PC-9 (cell line): ENCODE measurements at regions not wholly inside any gene's neighbourhood (a gene's known extent, or its start where the extent isn't known, plus 50 kb on each side); places are given as distances from the start of the nearest gene placed in this dataset.

Experiments used
- CTCF ChIP-seq: fragments of 200-600 bp; sonication (generic); conservative IDR thresholded peaks from 2 replicates; pipeline ENCODE4 v1.6.1; 2017; ENCODE audit warnings: mixed run types, antibody characterized with exemption, mild to moderate bottlenecking, moderate library complexity
- EZH2 ChIP-seq: fragments of 200-600 bp; sonication (generic); IDR thresholded peaks from 2 replicates; pipeline ENCODE4 v1.8.0; 2017; ENCODE audit warnings: antibody characterized with exemption, low read depth

GRCh38 chr10:76727038-76727437, 910.6 kb downstream of the KCNMA1 start:
- TF ChIP-seq CTCF (no peak), EZH2 (no peak)
